K562 (cell line): ENCODE measurements at regions not wholly inside any gene's neighbourhood (a gene's known extent, or its start where the extent isn't known, plus 50 kb on each side); places are given as distances from the start of the nearest gene placed in this dataset.

Source experiments
- ASH1L ChIP-seq: fragments of 450-650 bp; IDR thresholded peaks from 2 replicates; pipeline ENCODE4 v1.6.1; 2018; ENCODE audit warnings: borderline replicate concordance, mild to moderate bottlenecking, low read depth; ENCODE audit not compliant: partially characterized antibody
- CAMTA2 ChIP-seq: fragments of 250-450 bp; sonication (Bioruptor Pico); conservative IDR thresholded peaks from 2 replicates; pipeline ENCODE4 v1.5.1; 2022
- CXXC5 ChIP-seq: fragments of 250-450 bp; sonication (Bioruptor Pico); IDR thresholded peaks from 2 replicates; pipeline ENCODE4 v1.8.0; 2022; ENCODE audit warnings: inconsistent platforms, mild to moderate bottlenecking, moderate library complexity
- FOS ChIP-seq: IDR thresholded peaks from 3 replicates; pipeline ENCODE4 v1.6.1; 2011; ENCODE audit not compliant: insufficient read length; ENCODE audit errors: extremely low read depth
- FOXJ2 ChIP-seq: fragments of 200-800 bp; sonication (Bioruptor generic); IDR thresholded peaks from 2 replicates; pipeline ENCODE4 v1.6.1; 2016; ENCODE audit warnings: missing genetic modification characterization, missing compliant biosample characterization
- FOXK2 ChIP-seq, 2 experiments: fragments of 450-650 bp; IDR thresholded peaks in 1 of 2; conservative IDR thresholded peaks in 1 of 2; 2 replicates each; pipeline ENCODE4 v1.6.1; 2016; ENCODE audit warnings: low read depth in 2 of 2, mild to moderate bottlenecking in 1 of 2
- HDAC8 ChIP-seq: fragments of 450-650 bp; IDR thresholded peaks from 2 replicates; pipeline ENCODE4 v1.6.1; 2016; ENCODE audit warnings: mild to moderate bottlenecking, missing genetic modification characterization, moderate library complexity, missing compliant biosample characterization
- HDGF ChIP-seq: fragments of 450-650 bp; IDR thresholded peaks from 2 replicates; pipeline ENCODE4 v1.6.1; 2016
- NFXL1 ChIP-seq: fragments of 450-650 bp; formaldehyde crosslinking; IDR thresholded peaks from 2 replicates; pipeline ENCODE4 v1.4.0; 2021; ENCODE audit warnings: mild to moderate bottlenecking
- NR0B1 ChIP-seq: fragments of 450-650 bp; IDR thresholded peaks from one replicate; pipeline ENCODE4 v1.6.1; 2018; ENCODE audit warnings: mild to moderate bottlenecking, moderate library complexity; ENCODE audit not compliant: partially characterized antibody
- NR2F6 ChIP-seq: fragments of 450-650 bp; formaldehyde crosslinking; IDR thresholded peaks from 2 replicates; pipeline ENCODE4 v1.4.0; 2020; ENCODE audit warnings: mild to moderate bottlenecking
- POLR2G ChIP-seq: fragments of 200-400 bp; formaldehyde crosslinking; IDR thresholded peaks from 2 replicates; pipeline ENCODE4 v1.6.1; 2017; ENCODE audit warnings: low read depth, mild to moderate bottlenecking, antibody characterized with exemption, low read length, moderate library complexity
- SIN3A ChIP-seq, 2 experiments: fragments of 150-350 bp in 1 of 2; IDR thresholded peaks; 2 replicates each; pipeline ENCODE4 v1.6.1; 2011 to 2016; ENCODE audit warnings: borderline replicate concordance in 2 of 2, low read depth in 2 of 2, low read length in 2 of 2, mild to moderate bottlenecking in 2 of 2, moderate library complexity in 2 of 2; ENCODE audit not compliant: control insufficient read depth in 1 of 2
- SNRNP70 ChIP-seq: fragments of 200-400 bp; formaldehyde crosslinking; optimal IDR thresholded peaks from 2 replicates; pipeline ENCODE3; 2017; ENCODE audit warnings: low read depth, low read length
- SP1 ChIP-seq: sonication (generic); formaldehyde crosslinking; IDR thresholded peaks from 2 replicates; pipeline ENCODE4 v1.8.1; 2022; ENCODE audit warnings: mild to moderate bottlenecking, missing genetic modification reagents
- TFAP4 ChIP-seq: sonication (generic); formaldehyde crosslinking; IDR thresholded peaks from 2 replicates; pipeline ENCODE4 v1.8.0; 2022; ENCODE audit warnings: missing genetic modification reagents, mild to moderate bottlenecking, moderate library complexity, borderline replicate concordance
- USF2 ChIP-seq: sonication (generic); formaldehyde crosslinking; IDR thresholded peaks from 2 replicates; pipeline ENCODE4 v1.5.0; 2020; ENCODE audit warnings: missing genetic modification reagents
- ZEB2 ChIP-seq: fragments of 450-650 bp; IDR thresholded peaks from 2 replicates; pipeline ENCODE4 v1.6.1; 2016
- ZNF384 ChIP-seq: IDR thresholded peaks from 2 replicates; pipeline ENCODE4 v1.6.1; 2012; ENCODE audit warnings: low read depth, low read length, improper control_type of control experiment
- ZNF586 ChIP-seq: fragments of 450-650 bp; formaldehyde crosslinking; conservative IDR thresholded peaks from 2 replicates; pipeline ENCODE4 v1.4.0; 2020; ENCODE audit warnings: mild to moderate bottlenecking, moderate library complexity
- ZNF592 ChIP-seq: fragments of 450-650 bp; IDR thresholded peaks from 2 replicates; pipeline ENCODE4 v1.6.1; 2017; ENCODE audit warnings: antibody characterized with exemption, mild to moderate bottlenecking
- ZSCAN32 ChIP-seq: fragments of 450-650 bp; formaldehyde crosslinking; IDR thresholded peaks from 2 replicates; pipeline ENCODE4 v1.4.0; 2020; ENCODE audit warnings: mild to moderate bottlenecking, moderate library complexity

GRCh38 chr6:28720357-28721231, 194.9 kb downstream of the GPX5 start (continued):
- TF ChIP-seq CAMTA2 (CRISPR knock-in tag) (peak; percentile 92), HDAC8 (tag) (no peak), FOXJ2 (tag) (no peak), HDGF (no peak), NFXL1 (no peak), ZNF592 (no peak), CXXC5 (CRISPR knock-in tag) (0 out of 2 replicates have a peak, but pooled peaks have one; percentile 28), NR2F6 (CRISPR knock-in tag) (no peak), ASH1L (peak; percentile 41), SP1 (CRISPR knock-in tag) (no peak), POLR2G (peak; percentile 90), FOS (no peak), FOXK2 (conservative IDR thresholded peaks at IDR 0.05 in 1 of 2, IDR thresholded peaks at IDR 0.05 in 1 of 2; ENCODE audit: low read depth in 2 of 2) (no peak; a peak in 1 of 4 replicates), ZNF586 (peak; percentile 67; the same call in 1 of the 2 replicates), ZEB2 (no peak), SNRNP70 (no peak), ZSCAN32 (CRISPR knock-in tag) (no peak), USF2 (CRISPR knock-in tag) (no peak), ZNF384 (no peak), NR0B1 (no peak), SIN3A (IDR thresholded peaks at IDR 0.05; ENCODE audit: borderline replicate concordance in 2 of 2, control insufficient read depth in 1 of 2, low read depth in 2 of 2, low read length in 2 of 2) (peak; percentile 51 to 68; a peak in 2 of 4 replicates), TFAP4 (no peak)
